Ishikawa (cell line): ENCODE measurements at regions not wholly inside any gene's neighbourhood (a gene's known extent, or its start where the extent isn't known, plus 50 kb on each side); places are given as distances from the start of the nearest gene placed in this dataset.

Source experiments
- MAX ChIP-seq: IDR thresholded peaks from 2 replicates; pipeline ENCODE4 v1.6.1; 2012
- TEAD4 ChIP-seq: IDR thresholded peaks from 2 replicates; pipeline ENCODE4 v1.6.1; 2012

- TF ChIP-seq MAX, result no peak
- TF ChIP-seq TEAD4, result no peak
Observed at GRCh38 chr2:60223859-60224258, 329.6 kb downstream of the BCL11A start.
